Hematopoietic multipotent progenitor cell treated with erythropoietin and hydrocortisone succinate and interleukin-3 and kit ligand, for 17 days (in vitro differentiated cells): ENCODE measurements at regions not wholly inside any gene's neighbourhood (a gene's known extent, or its start where the extent isn't known, plus 50 kb on each side); places are given as distances from the start of the nearest gene placed in this dataset.

Source experiments
- DNase-seq: peaks from one replicate; pipeline ENCODE4 v3.0.0-alpha.2; 2015; ENCODE audit warnings: low spot score

GRCh38 chr20:60131375-60131774, 173.2 kb downstream of the CDH26 start:
- no peak for DNase-seq

DNA sequence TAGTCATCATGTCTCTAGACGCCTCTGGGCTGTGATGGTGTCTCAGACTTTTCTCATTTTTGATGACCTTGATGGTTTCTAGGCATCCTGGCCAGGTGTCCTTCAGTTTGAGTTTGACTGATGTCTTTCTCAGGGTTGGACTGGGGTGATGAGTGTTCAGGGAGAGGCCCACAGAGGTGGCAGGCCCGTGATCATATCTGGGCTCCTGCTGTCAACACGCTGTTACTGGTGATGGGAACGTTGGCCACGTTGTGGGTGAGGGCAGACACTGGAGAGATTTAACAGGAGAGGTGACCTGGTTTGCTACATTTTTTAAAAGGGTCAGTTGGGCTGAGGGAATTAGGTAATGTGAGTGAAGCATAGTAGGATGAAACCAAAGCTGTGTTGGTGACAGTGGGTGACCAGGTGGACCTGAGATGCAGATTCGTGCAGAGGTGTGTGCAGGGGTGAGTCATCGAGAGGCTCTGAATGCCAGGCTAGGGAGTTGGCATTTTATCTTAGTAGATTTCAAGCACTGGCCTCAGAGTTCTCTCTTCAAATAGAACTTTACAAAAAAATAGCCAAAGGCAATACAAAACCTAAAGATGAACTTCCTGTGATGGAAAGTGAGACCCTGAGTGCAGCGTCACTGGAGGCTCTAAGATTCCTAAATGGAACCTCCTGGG, 174.1 kb downstream of the CDH26 start:
- no peak for DNase-seq

DNA sequence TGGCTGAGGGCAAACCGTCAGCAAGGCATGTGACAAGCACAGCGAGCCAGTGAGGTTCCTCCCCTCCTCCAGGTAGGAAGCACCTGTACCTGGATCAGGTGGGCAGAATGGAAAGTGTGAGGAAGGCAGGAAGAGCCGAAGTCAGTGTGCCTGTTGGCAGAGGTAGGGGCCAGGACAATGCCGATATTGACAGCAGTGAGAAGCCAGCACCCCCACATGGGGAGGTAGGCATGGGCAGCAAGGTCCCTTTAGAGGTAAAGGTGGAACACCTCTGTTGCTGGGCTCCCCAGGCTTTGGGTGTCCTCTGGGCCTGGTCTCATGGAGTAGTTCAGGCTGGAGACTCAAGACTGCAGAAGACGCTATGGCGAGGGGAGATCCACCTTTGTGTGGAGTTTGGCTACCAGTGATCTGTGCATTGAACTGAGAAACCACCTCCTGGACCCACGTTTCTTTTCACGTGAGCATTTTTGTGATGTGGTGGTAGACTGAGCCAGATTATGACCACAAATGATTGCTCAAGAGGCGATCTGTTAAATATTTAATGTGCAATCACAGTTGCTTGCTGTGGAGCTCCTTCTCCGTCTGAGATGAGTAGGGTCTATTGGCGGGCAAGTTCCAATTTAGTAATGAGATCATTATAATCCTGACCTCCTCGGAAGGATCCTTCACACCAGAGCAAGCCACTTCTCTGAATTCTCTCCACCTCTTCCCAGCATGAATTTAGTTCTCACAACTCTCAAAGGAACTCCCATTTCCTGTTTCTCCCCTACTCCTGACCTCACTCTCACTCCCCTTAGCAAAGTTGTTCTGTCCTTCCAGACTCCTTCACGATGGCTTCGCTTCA, 174.8 kb downstream of the CDH26 start:
- DNase-seq, result no peak

- no peak for DNase-seq
These were observed 177.1 kb downstream of the CDH26 start for GRCh38 chr20:60135276-60135675.

GRCh38 chr20:60136645-60137401, 178.6 kb downstream of the CDH26 start:
- no peak for DNase-seq

DNA sequence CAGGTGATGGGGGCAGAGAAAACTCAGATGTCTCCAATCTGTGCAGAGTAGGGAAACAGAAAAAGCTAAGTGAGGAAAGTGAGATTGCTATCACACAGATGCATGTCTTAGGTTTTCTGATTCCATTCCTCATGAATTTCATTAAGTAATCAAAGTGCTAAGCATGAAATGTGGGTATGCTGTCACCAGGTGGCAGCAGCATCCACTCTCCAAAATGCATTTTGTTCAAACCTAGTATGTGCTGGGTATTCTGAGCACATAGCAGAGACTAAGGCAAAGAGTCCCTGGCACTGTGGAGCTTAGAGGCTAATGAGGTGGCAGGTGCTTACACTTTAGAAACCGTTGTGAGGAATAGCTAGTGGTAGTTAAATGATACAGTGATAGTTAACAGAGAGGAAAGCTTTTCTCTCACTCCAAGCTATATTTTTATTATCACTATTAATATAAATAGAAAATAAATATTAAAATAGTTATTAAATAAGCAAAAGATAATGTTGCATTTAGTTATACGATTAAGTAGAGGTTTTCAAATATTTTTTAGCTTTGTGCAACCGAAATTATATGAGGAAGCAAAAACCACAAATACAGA, 179.5 kb downstream of the CDH26 start:
- DNase-seq, result peak; percentile 31

GRCh38 chr20:60138256-60139220, 180.3 kb downstream of the CDH26 start:
- peak; percentile 12 for DNase-seq

GRCh38 chr20:60139663-60140446, 181.6 kb downstream of the CDH26 start:
- DNase-seq, result no peak

DNA sequence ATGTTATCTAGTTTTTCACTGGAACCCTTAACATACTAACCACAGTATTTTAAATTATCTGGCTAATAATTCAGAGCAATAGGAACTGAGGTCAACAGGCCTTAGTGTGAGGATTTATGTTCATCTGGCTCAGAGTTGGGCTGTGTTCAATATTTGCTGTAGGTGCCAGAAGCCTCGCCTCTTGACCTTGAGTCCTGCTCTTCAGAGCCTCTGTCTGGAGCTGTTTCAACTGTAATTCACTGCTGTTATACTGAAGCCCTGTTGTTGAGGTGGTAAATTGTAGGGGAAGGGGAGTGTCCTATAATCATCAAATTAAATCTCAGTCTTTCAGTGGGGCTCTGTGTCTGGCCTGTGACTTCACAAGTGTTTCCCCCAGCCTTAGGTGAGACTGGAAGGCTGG, 184.4 kb downstream of the CDH26 start:
- no peak for DNase-seq

- no peak for DNase-seq
These were observed 185.1 kb downstream of the CDH26 start for GRCh38 chr20:60143261-60143842.

- no peak for DNase-seq
These were observed 186.2 kb downstream of the CDH26 start for GRCh38 chr20:60144404-60144803.

GRCh38 chr20:60144974-60145527, 186.8 kb downstream of the CDH26 start:
- no peak for DNase-seq

- no peak for DNase-seq
These were observed 188.8 kb downstream of the CDH26 start for GRCh38 chr20:60147004-60147403.

DNA sequence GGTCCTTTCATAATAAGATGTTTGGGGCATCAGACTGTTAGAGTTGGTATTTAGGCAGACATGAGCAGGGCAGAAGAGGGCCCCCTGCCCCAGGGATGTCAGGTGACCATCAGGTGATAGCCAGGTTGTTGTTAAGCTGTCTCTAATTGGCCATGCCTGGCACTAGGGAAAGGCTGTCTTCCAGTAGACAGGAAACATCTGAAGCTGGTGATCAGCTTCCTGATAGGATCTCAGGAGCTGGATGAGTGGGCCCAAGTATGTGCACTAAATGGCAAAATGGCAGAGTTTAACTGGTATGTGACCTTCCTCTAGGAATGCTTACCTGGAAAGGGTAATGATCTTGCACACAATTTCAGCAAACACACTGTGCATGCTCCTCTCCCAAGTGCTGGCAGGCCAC, 190.7 kb downstream of the CDH26 start:
- DNase-seq, result no peak

DNA sequence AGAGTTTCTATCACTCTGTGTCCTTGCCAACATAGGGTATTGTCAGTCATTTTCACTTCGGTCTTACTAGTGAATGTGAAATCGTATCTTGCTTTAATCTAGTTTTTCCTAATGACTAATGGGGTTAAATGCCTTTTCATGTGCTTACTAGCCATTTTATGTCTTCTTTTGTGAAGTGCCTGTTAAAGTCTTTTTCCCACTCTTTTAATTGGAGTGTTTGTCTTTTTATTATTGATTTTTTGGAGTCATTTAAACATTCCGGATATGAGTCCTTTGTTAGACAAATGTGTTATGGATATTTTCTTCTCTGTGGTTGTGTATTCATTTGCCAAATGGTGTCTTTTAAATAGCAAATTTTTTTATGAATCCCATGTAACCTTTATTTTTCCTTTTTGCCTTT, 194.6 kb downstream of the CDH26 start:
- no peak for DNase-seq

GRCh38 chr20:60160451-60161145, 202.4 kb downstream of the CDH26 start:
- DNase-seq, result no peak

GRCh38 chr20:60167812-60168211, 209.6 kb downstream of the CDH26 start:
- DNase-seq, result no peak

DNA sequence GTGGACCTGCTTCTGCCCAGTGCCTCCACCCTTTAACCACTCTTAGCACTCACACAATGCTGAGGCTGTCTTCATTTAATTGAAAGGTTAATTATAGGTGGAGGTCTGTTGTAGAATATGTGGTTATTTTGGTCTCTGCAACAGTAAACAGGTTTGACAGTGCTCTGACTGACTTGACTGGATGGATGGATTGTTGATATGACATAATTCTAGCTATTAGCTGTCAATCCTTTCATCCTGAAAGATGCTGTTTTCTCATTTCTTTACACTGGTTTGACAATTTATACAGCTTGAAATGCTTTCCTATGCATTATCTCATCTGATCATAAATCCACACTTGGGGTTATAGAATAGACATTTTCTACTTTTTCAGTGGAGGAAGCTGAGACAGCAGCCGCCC, 210.7 kb downstream of the CDH26 start:
- DNase-seq, result no peak

DNA sequence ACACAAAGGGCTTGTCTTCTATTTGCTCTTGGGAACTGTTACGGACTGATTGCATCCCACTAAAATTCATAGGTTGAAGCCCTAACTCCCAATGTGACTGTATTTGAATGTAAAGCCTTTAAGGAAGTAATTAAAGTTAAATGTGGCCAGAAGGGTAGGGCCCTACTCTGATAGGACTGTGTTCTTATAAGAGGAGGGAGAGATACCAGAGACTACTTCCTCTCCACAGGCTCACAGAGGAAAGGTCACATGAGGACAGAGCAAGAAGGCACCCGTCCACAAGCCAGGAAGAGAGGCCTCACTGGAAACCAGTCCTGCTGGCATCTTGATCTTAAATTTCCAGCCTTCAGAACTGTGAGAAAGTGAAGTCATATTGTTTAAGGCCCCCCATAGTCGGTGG, 211.9 kb downstream of the CDH26 start:
- DNase-seq, result no peak
